Brain microvascular endothelial cell (primary cell): ENCODE measurements at regions not wholly inside any gene's neighbourhood (a gene's known extent, or its start where the extent isn't known, plus 50 kb on each side); places are given as distances from the start of the nearest gene placed in this dataset.

Source experiments
- DNase-seq: peaks from one replicate; pipeline ENCODE4 v3.0.0-alpha.2; 2020
- H3K27ac ChIP-seq: fragments of 250-450 bp; sonication (Bioruptor Pico); 2 replicates; pipeline ENCODE4 v1.5.1; 2020; ENCODE audit warnings: mild to moderate bottlenecking, moderate library complexity
- H3K27me3 ChIP-seq: fragments of 250-450 bp; sonication (Bioruptor Pico); replicated peaks from 2 replicates; pipeline ENCODE4 v1.5.1; 2020; ENCODE audit warnings: mild to moderate bottlenecking
- H3K36me3 ChIP-seq: fragments of 250-450 bp; sonication (Bioruptor Pico); replicated peaks from 2 replicates; pipeline ENCODE4 v1.5.1; 2020; ENCODE audit warnings: mild to moderate bottlenecking
- H3K4me3 ChIP-seq: 2 replicates; pipeline ENCODE4 v1.5.1; 2011; ENCODE audit warnings: low read depth, mild to moderate bottlenecking, control low read depth, low read length, moderate library complexity
- CTCF ChIP-seq: IDR thresholded peaks from 2 replicates; pipeline ENCODE4 v1.5.1; 2011; ENCODE audit warnings: low read depth, mild to moderate bottlenecking, moderate library complexity, low read length, control low read depth, inconsistent platforms; ENCODE audit errors: missing control alignments
- in situ Hi-C: cut with HindIII; loops from 2 replicates; pipeline ENCODE4 v1.10.0; 2017; ENCODE audit warnings: low sequenced_read_pairs, low pct_ligation_motif_present

- no peak for DNase-seq
- no peak for TF ChIP-seq CTCF
- Histone ChIP-seq H3K27me3 (no peaks in the 10 kb centered on the region), H3K27ac (peak overlapping the region; percentile 95), H3K36me3 (no peaks in the 10 kb centered on the region), H3K4me3 (no peak overlapping the region)
- in situ Hi-C loops = no loop called here
These were observed 276.4 kb upstream of the BOD1L1 start for GRCh38 chr4:13903901-13904300.

- no peaks in the 10 kb centered on the region for H3K27me3 ChIP-seq
- in situ Hi-C loops = no loop called here
- peak; percentile 96 for DNase-seq
- H3K27ac ChIP-seq = peak overlapping the region; percentile 95
- H3K4me3 ChIP-seq = no peak overlapping the region
- H3K36me3 ChIP-seq = no peaks in the 10 kb centered on the region
- TF ChIP-seq CTCF = no peak
These were observed 278.0 kb upstream of the BOD1L1 start for GRCh38 chr4:13905543-13905942.

- H3K27ac ChIP-seq = peak overlapping the region; percentile 95
These were observed 279.2 kb upstream of the BOD1L1 start for GRCh38 chr4:13906727-13907126.

GRCh38 chr4:13907255-13907751 is 279.8 kb upstream of the BOD1L1 start:
- in situ Hi-C loops = no loop called here
- H3K36me3 ChIP-seq = no peaks in the 10 kb centered on the region
- peak; percentile 97 for DNase-seq
- peak; percentile 74 for TF ChIP-seq CTCF
- H3K27ac ChIP-seq = peak overlapping the region; percentile 95
- no peak overlapping the region for H3K4me3 ChIP-seq
- H3K27me3 ChIP-seq = no peaks in the 10 kb centered on the region

More at GRCh38 chr4:13906727-13907126, 279.2 kb upstream of the BOD1L1 start:
- Histone ChIP-seq H3K4me3 (no peak overlapping the region), H3K36me3 (no peaks in the 10 kb centered on the region), H3K27me3 (no peaks in the 10 kb centered on the region)
- DNase-seq = no peak
- no peak for TF ChIP-seq CTCF
- in situ Hi-C loops = no loop called here

- TF ChIP-seq CTCF = no peak
- no peaks in the 10 kb centered on the region for H3K36me3 ChIP-seq
- peak overlapping the region; percentile 95 for H3K27ac ChIP-seq
- H3K4me3 ChIP-seq = no peak overlapping the region
- DNase-seq = no peak
- in situ Hi-C loops = no loop called here
- no peaks in the 10 kb centered on the region for H3K27me3 ChIP-seq
These were observed 280.9 kb upstream of the BOD1L1 start for GRCh38 chr4:13908455-13908854.

GRCh38 chr4:13910556-13910955 is 283.0 kb upstream of the BOD1L1 start:
- in situ Hi-C loops = no loop called here
- Histone ChIP-seq H3K36me3 (no peaks in the 10 kb centered on the region), H3K27ac (no peak overlapping the region), H3K4me3 (no peak overlapping the region), H3K27me3 (no peaks in the 10 kb centered on the region)
- no peak for TF ChIP-seq CTCF
- no peak for DNase-seq
